ENCODE measurements at regions not wholly inside any gene's neighbourhood (a gene's known extent, or its start where the extent isn't known, plus 50 kb on each side); places are given as distances from the start of the nearest gene placed in this dataset.

DNA sequence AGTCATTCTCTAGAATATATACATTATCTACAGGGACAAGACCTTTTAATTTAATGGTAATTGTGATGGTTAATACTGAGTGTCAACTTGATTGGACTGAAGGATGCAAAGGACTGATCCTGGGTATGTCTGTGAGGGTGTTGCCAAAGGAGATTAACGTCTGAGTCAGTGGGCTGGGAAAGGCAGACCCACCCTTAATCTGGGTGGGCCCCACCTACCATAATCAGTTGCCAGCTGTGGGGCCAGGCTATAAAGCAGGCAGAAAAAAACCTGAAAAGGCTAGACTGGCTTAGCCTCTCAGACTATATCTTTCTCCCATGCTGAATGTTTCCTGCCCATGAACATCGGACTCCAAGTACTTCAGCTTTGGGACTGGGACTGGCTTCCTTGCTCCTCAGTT is 112.2 kb upstream of the SMC2 start:
- TF ChIP-seq, protein P1, sequence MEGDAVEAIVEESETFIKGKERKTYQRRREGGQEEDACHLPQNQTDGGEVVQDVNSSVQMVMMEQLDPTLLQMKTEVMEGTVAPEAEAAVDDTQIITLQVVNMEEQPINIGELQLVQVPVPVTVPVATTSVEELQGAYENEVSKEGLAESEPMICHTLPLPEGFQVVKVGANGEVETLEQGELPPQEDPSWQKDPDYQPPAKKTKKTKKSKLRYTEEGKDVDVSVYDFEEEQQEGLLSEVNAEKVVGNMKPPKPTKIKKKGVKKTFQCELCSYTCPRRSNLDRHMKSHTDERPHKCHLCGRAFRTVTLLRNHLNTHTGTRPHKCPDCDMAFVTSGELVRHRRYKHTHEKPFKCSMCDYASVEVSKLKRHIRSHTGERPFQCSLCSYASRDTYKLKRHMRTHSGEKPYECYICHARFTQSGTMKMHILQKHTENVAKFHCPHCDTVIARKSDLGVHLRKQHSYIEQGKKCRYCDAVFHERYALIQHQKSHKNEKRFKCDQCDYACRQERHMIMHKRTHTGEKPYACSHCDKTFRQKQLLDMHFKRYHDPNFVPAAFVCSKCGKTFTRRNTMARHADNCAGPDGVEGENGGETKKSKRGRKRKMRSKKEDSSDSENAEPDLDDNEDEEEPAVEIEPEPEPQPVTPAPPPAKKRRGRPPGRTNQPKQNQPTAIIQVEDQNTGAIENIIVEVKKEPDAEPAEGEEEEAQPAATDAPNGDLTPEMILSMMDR (conservative IDR thresholded peaks at IDR 0.05; ENCODE audit: low read depth, low read length): no peak

DNA sequence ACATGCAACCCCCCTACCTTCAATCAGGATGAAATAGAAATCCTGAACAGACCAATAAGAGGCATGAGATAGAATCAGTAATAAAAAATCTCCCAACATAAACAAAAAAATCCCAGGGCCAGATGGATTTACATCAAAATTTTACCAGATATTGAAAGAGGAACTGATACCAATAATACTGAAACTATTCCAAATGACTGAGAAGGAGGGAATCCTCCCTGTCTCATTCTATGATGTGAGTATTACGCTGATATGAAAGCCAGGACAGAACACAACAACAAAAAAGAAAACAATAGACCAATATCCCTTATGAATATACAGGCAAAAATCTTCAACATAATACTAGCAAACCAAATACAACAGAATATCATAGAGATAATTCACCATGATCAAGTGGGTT is 109.0 kb upstream of the SMC2 start:
- TF ChIP-seq, protein P1 (conservative IDR thresholded peaks at IDR 0.05; ENCODE audit: low read depth, low read length): no peak
- no peak for DNase-seq (ENCODE audit: low read depth)
- no peak overlapping the region for H3K4me3 ChIP-seq (ENCODE audit: low read length)

More for the DNA sequence above, 112.2 kb upstream of the SMC2 start:
- no peak overlapping the region for H3K4me3 ChIP-seq (ENCODE audit: low read length)
- DNase-seq (ENCODE audit: low read depth): no peak

DNA sequence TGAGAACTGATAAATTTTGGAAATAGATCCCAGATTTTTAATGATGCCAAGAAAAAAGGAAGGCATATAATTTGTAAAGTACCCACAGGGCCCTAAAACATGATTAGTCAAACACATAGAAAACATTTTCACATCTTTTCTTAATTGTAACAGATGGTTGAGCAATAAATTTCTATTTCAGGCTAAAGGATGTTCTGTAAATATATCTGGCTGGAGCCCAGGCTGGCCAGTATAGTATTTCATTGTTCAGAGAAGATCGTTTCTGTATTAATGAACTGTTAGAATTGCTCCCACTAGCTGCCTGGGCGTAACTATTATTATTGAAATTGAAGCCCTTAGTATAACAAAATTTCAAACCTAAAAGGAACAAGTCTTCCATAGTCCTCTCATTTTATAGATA is 105.3 kb upstream of the SMC2 start:
- no peak overlapping the region for H3K4me3 ChIP-seq (ENCODE audit: low read length)
- TF ChIP-seq, protein P1 (conservative IDR thresholded peaks at IDR 0.05; ENCODE audit: low read depth, low read length): no peak
- no peak for DNase-seq (ENCODE audit: low read depth)

DNA sequence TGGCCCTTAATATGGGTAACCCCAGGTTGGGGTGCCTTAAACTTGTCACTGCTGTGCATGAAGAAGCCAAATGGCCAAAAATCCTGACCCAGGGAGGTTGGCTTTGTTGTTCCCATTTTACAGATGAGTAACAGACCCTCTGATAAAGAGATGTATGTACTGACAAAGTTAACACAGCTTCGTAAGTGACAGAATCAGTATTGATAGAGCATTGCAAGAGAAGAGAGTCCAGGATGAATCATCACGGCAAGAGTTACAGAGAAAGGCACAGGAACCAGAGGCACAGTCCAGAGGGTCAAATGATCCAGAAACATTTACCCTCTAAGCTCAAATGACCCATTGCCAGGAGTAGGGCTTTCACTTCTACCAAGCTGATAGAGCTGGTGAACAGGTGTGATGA is 103.8 kb upstream of the SMC2 start:
- DNase-seq (ENCODE audit: low read depth): no peak
- H3K4me3 ChIP-seq (ENCODE audit: low read length): no peak overlapping the region
- TF ChIP-seq, protein P1 (conservative IDR thresholded peaks at IDR 0.05; ENCODE audit: low read depth, low read length): no peak

DNA sequence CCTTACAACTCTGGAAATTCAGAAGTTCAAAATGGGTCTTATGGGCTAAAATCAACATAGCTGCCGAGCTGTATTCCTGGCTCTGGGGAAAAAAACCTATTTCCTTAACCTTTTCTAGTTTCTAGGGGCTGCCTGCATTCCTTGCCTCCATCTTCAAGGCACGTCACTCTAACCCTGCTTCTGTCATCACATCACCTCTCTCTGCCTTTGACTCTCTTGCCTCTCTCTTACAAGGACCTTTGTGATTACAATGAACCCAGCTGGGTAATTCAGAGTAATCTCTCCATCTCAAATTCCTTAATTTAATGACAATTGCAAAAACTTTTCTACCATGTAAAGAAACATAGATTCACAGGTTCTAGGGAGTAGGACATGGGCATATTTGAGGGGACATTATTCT is 103.1 kb upstream of the SMC2 start:
- H3K4me3 ChIP-seq (ENCODE audit: low read length): no peak overlapping the region
- no peak for DNase-seq (ENCODE audit: low read depth)
- TF ChIP-seq, protein P1 (conservative IDR thresholded peaks at IDR 0.05; ENCODE audit: low read depth, low read length): no peak

DNA sequence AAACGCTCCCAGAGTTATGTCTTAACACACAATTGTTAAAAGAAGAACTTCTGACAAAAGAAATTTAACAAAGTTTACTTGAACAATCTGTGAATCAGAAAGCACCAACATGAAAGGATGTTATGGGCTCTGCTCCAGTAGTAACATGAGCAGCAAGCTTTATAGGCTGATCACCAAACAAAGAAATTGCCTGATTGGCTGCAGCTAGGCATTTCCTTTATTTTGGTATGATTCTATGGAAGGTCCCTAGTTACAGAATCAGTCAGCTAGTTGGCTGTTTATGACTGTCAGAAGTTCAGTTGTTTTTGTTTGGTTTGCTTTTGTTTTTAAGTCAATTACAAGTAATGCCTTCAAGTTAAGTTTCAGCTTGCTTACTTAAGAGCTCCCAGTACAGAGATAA is 102.4 kb upstream of the SMC2 start:
- no peak for DNase-seq (ENCODE audit: low read depth)
- no peak overlapping the region for H3K4me3 ChIP-seq (ENCODE audit: low read length)
- TF ChIP-seq, protein P1 (conservative IDR thresholded peaks at IDR 0.05; ENCODE audit: low read depth, low read length): no peak

DNA sequence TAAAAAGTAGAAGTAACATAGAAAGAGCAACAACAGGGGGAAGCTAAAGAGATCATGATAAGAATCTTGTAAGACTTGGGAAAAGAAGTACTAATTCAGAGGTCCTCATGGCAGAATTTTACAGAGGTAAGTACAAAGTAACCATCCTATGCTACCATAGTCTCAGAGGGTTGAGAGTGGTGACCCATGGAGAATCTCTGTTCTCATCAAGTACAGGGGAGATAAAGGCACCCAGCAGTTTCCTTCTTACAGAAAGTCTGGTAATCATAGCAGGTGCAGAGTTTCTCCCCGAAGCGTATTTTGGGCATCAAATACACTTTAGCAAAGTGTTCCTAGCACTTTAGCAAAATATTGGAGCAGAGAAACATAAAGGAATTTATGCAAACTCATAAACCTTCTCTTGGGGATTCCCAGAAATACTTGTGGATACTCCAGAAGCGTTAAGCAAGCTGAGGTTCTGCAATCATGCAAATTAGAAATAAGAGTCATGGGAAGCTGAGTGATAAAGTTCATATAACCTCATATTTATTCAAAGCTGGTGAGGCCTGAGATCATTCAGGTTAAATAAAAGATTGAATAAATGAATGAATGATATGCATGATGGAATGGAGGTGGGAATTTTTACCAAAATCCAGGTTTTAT is 101.0 kb upstream of the SMC2 start:
- TF ChIP-seq, protein P1 (conservative IDR thresholded peaks at IDR 0.05; ENCODE audit: low read depth, low read length): no peak
- no peak for DNase-seq (ENCODE audit: low read depth)
- H3K4me3 ChIP-seq (ENCODE audit: low read length): no peak overlapping the region

Data from retinal pigment epithelial cell (primary cell).